ENCODE measurements at regions not wholly inside any gene's neighbourhood (a gene's known extent, or its start where the extent isn't known, plus 50 kb on each side); places are given as distances from the start of the nearest gene placed in this dataset.

DNA sequence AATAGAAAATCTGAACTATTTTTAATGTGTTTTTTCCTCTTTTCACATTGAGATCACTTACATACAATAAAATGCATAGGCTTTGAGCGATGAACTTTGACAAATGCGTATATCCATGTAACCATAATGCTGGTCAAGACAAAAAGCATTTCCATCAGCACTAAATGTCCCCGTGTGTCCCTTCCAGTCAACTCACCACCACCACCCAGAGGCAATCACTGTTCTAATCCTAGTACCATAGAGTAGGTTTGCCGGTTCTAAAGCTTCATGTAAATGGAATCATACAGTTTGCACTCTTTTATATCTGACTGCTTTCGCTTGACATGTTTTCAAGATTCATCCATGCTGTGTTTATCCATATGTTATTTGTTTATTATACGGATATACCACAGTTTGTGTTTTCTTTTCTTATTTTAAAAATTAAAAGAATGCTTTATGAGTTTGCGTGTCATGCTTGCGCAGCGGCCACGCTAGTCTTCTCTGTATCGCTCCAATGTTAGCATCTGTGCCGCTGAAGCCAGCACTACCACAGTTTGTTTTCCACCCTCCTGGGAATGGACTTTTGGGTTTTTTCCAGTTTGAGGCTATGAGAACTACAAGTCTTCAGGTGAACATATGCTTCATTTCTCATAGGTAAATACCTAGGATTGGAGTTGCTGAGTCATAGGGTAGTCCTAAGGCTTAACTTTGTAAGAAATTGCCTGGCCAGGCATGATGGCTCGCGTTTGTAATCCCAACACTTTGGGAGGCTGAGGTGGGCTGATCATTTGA is 197.5 kb upstream of the CHAC2 start:
- Mint-ChIP-seq H3K27ac (no peak overlapping the region), H3K9me3 (ENCODE audit: low read depth) (no peaks in the 10 kb centered on the region), H3K27me3 (no peaks in the 10 kb centered on the region), H3K36me3 (ENCODE audit: insufficient read depth) (no peaks in the 10 kb centered on the region), H3K4me3 (ENCODE audit: low read depth) (no peak overlapping the region), H3K4me1 (ENCODE audit: low read depth) (peaks cover 1% of the 10 kb centered on the region)
- TF ChIP-seq, protein P1, sequence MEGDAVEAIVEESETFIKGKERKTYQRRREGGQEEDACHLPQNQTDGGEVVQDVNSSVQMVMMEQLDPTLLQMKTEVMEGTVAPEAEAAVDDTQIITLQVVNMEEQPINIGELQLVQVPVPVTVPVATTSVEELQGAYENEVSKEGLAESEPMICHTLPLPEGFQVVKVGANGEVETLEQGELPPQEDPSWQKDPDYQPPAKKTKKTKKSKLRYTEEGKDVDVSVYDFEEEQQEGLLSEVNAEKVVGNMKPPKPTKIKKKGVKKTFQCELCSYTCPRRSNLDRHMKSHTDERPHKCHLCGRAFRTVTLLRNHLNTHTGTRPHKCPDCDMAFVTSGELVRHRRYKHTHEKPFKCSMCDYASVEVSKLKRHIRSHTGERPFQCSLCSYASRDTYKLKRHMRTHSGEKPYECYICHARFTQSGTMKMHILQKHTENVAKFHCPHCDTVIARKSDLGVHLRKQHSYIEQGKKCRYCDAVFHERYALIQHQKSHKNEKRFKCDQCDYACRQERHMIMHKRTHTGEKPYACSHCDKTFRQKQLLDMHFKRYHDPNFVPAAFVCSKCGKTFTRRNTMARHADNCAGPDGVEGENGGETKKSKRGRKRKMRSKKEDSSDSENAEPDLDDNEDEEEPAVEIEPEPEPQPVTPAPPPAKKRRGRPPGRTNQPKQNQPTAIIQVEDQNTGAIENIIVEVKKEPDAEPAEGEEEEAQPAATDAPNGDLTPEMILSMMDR (IDR thresholded peaks at IDR 0.05; ENCODE audit: unreplicated experiment), result no peak
- DNase-seq (ENCODE audit: low spot score, unreplicated experiment), result no peak

DNA sequence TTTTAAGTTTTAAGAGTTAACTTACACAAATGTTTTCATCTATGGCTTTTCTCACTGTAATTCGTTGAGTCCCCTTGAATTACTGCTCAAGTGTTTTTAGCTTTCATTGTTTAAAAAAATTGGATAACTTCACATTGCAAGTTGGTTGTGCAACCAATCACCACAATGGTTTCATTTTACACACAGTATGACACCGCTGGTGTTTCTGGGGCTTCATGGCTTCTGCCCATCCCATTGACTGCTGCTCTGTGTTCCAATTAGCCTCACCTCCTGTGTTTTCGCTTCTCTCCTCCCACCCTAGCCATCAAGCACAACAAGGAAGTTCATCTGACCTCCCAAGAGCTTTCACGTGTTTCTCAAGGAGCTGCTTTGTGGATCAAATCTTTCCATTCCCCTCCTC is 199.1 kb upstream of the CHAC2 start:
- DNase-seq (ENCODE audit: low spot score, unreplicated experiment), result no peak
- Mint-ChIP-seq H3K9me3 (ENCODE audit: low read depth) (no peaks in the 10 kb centered on the region), H3K4me1 (ENCODE audit: low read depth) (peaks cover 1% of the 10 kb centered on the region), H3K36me3 (ENCODE audit: insufficient read depth) (no peaks in the 10 kb centered on the region), H3K27me3 (no peaks in the 10 kb centered on the region), H3K27ac (no peak overlapping the region), H3K4me3 (ENCODE audit: low read depth) (no peak overlapping the region)
- TF ChIP-seq, protein P1 (IDR thresholded peaks at IDR 0.05; ENCODE audit: unreplicated experiment), result no peak

DNA sequence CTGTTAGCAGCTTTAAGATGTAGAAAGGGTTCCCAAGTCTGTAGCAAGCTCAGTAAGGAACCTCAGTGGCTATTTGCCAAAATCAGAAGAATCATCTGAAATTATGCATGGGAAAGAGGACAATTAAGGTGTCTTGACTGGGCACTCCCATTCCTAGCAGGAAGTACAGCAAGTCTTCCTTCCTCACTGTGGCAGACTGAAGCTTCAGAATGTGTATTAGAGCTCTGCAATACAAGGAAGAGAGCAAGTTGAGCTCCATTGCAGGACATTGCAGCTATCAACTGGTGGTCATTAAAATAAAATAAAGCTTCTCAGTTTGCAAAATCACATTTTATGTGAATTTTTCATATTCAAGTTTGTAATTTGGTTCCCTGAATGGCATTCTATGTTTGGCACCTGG is 200.5 kb upstream of the CHAC2 start:
- Mint-ChIP-seq H3K4me1 (ENCODE audit: low read depth) (no peaks in the 10 kb centered on the region), H3K27ac (no peak overlapping the region), H3K27me3 (no peaks in the 10 kb centered on the region), H3K36me3 (ENCODE audit: insufficient read depth) (no peaks in the 10 kb centered on the region), H3K9me3 (ENCODE audit: low read depth) (peaks cover 3% of the 10 kb centered on the region), H3K4me3 (ENCODE audit: low read depth) (no peak overlapping the region)
- no peak for DNase-seq (ENCODE audit: low spot score, unreplicated experiment)
- TF ChIP-seq, protein P1 (IDR thresholded peaks at IDR 0.05; ENCODE audit: unreplicated experiment), result no peak

DNA sequence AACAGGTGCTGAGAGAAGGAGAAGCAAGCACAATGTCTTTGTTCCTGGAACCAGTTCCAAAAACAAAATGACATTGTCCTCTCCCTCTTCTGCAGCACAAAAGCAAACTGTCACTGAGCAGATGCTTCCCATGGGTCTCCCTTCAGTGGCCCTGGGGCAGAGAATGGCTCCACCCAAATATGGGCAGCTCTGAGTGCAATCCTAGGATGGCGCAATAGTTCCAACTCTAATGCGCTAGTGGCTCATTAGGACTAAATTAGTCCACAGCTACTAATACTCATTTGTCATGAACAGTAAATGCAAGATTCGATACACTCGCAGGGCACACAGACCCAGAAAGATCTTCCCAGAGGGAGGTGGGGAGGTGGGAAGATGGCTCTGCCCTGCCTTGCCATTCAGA is 205.2 kb upstream of the CHAC2 start:
- TF ChIP-seq, protein P1 (IDR thresholded peaks at IDR 0.05; ENCODE audit: unreplicated experiment), result no peak
- H3K4me3 Mint-ChIP-seq (ENCODE audit: low read depth), result no peak overlapping the region
- no peak overlapping the region for H3K27ac Mint-ChIP-seq
- peaks cover 2% of the 10 kb centered on the region for H3K4me1 Mint-ChIP-seq (ENCODE audit: low read depth)
- H3K27me3 Mint-ChIP-seq, result no peaks in the 10 kb centered on the region
- H3K36me3 Mint-ChIP-seq (ENCODE audit: insufficient read depth), result no peaks in the 10 kb centered on the region
- no peak for DNase-seq (ENCODE audit: low spot score, unreplicated experiment)
- peaks cover 7% of the 10 kb centered on the region for H3K9me3 Mint-ChIP-seq (ENCODE audit: low read depth)

DNA sequence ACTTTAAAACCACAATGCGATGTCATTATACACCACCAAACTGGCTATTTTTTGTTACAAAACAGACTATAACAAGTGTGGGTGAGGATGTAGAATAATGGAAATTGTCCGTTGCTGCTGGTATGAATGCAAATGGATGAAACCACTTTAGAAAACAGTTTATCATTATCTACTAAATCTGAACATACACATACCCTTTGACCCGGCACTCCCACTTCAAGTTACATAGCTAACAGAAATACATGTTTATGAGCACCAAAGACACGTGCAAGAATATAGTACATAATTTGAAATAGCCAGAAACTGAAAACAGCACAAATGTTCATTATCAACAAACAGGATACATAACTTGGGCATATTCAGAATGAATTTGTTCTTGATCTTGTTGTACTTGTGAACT is 206.4 kb upstream of the CHAC2 start:
- peaks cover 2% of the 10 kb centered on the region for H3K4me1 Mint-ChIP-seq (ENCODE audit: low read depth)
- peaks cover 11% of the 10 kb centered on the region for H3K9me3 Mint-ChIP-seq (ENCODE audit: low read depth)
- DNase-seq (ENCODE audit: low spot score, unreplicated experiment), result no peak
- H3K36me3 Mint-ChIP-seq (ENCODE audit: insufficient read depth), result no peaks in the 10 kb centered on the region
- TF ChIP-seq, protein P1 (IDR thresholded peaks at IDR 0.05; ENCODE audit: unreplicated experiment), result no peak
- no peaks in the 10 kb centered on the region for H3K27me3 Mint-ChIP-seq
- H3K27ac Mint-ChIP-seq, result no peak overlapping the region
- H3K4me3 Mint-ChIP-seq (ENCODE audit: low read depth), result no peak overlapping the region

Data from progenitor cell of endocrine pancreas (in vitro differentiated cells).